ENCODE measurements at regions not wholly inside any gene's neighbourhood (a gene's known extent, or its start where the extent isn't known, plus 50 kb on each side); places are given as distances from the start of the nearest gene placed in this dataset.

DNA sequence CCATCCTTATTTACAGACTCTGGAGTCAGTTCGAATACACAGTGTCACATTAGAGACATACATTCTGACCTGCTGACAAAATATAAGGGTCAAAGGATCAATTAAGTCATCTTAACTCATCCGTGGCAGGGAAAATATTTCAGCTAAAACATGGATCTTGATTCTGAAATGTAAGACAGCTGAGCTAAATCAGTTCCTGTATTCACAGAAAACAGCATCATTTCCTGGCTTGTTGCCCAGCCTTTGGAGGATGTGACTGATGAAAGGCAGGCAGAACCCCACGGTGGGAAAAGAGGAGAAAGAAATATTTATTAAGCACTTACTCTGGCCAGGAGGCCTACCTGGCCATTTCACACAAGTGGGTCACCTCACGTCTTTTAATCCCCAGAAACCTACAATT, 101.9 kb downstream of the GAS2L3 start:
- H3K4me1 ChIP-seq = peaks cover 4% of the 10 kb centered on the region; the same call in 1 of the 2 replicates
- peak; percentile 70 to 80 for DNase-seq
- no peaks in the 10 kb centered on the region for H3K36me3 ChIP-seq
- H3K9me3 ChIP-seq (replicated peaks) = no peaks in the 10 kb centered on the region
- H3K4me3 ChIP-seq = no peak overlapping the region
- H3K27ac ChIP-seq = no peak overlapping the region
- H3K27me3 ChIP-seq = no peaks in the 10 kb centered on the region

DNA sequence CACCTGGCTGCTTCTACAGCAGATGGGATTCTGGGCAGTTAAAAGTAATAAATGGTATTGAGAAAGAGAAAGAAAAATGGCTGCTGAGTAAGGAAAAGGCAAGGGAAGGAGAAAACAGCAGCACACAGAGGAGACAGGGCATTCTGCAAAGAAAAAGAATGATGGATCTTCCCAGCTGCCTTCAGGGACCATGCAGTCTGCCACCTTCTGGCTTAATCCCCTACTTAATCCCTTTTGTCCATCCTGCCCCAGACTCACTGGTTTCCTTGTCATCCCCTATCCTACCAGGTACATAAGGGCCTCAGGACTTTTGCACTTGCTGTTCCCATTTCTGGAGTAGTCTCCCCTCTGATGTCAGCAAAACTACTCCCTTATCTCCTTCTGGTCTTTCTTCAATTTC, 107.6 kb downstream of the GAS2L3 start:
- Histone ChIP-seq H3K27me3 (no peaks in the 10 kb centered on the region), H3K9me3 (replicated peaks) (no peaks in the 10 kb centered on the region), H3K4me1 (no peaks in the 10 kb centered on the region), H3K4me3 (no peak overlapping the region), H3K27ac (no peak overlapping the region), H3K36me3 (no peaks in the 10 kb centered on the region)
- DNase-seq = no peak

DNA sequence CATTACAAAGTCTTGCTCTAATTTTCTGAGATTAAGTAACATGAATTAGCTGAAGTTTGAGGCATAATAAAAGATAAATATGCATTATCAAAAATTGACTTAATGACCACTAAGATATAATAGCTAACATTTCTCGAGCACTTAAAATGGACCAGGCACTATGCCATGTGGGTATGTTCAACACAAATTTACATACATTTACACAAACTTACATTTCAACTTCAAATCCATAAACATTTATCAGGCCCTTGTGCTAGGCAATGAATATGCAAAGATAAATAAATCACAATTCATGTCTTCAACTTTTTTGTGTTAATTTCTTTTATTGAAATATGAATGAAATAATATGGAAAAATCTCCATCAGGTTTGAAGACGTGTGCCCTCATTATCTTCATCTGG, 108.7 kb downstream of the GAS2L3 start:
- H3K4me1 ChIP-seq = no peaks in the 10 kb centered on the region
- no peak overlapping the region for H3K27ac ChIP-seq
- no peak for DNase-seq
- H3K9me3 ChIP-seq (replicated peaks) = no peaks in the 10 kb centered on the region
- H3K27me3 ChIP-seq = no peaks in the 10 kb centered on the region
- no peak overlapping the region for H3K4me3 ChIP-seq
- no peaks in the 10 kb centered on the region for H3K36me3 ChIP-seq

DNA sequence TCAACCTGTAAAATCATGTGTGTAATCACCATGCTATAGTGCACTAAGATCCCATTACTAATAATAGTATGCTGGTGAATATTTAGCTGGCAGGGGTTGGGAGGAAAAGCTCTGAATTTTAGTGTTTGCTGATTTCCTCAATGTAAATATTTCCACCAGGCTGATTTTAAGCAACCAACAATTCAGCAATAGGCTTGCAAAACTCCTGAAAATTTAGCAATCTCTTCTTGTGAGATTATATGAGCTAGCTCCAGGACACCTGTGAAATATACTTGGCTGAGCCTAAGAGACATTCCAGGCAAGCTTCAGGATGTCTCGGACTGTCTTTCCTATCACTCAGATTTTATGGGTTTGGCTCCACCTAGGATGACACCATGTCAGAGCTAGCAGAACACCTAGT, 106.9 kb upstream of the ANO4 start:
- H3K4me3 ChIP-seq = no peak overlapping the region
- no peaks in the 10 kb centered on the region for H3K36me3 ChIP-seq
- no peak for DNase-seq
- no peaks in the 10 kb centered on the region for H3K4me1 ChIP-seq
- no peaks in the 10 kb centered on the region for H3K9me3 ChIP-seq (replicated peaks)
- no peak overlapping the region for H3K27ac ChIP-seq
- H3K27me3 ChIP-seq = no peaks in the 10 kb centered on the region

DNA sequence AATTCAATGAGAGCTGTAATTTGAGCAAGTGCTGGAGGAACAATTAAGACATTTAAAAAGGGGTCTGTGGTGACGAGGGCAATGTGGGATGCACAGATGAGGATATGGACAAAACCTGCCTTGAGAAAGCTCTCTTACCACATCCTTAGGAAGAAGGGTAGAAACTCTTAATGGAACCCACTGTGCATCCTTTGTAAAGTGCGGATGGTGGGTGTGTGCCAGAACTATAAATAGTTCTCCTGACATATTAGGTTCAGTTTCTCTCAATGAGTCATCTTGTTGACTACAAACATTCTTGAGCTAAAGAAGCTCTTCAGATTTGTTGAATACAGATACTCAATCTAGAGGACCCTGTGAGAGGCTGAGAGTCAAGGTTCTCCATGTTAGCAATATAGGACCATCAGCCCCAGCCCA, 106.1 kb upstream of the ANO4 start:
- Histone ChIP-seq H3K36me3 (no peaks in the 10 kb centered on the region), H3K4me1 (no peaks in the 10 kb centered on the region), H3K4me3 (no peak overlapping the region), H3K9me3 (replicated peaks) (no peaks in the 10 kb centered on the region), H3K27ac (no peak overlapping the region), H3K27me3 (no peaks in the 10 kb centered on the region)
- DNase-seq = no peak

DNA sequence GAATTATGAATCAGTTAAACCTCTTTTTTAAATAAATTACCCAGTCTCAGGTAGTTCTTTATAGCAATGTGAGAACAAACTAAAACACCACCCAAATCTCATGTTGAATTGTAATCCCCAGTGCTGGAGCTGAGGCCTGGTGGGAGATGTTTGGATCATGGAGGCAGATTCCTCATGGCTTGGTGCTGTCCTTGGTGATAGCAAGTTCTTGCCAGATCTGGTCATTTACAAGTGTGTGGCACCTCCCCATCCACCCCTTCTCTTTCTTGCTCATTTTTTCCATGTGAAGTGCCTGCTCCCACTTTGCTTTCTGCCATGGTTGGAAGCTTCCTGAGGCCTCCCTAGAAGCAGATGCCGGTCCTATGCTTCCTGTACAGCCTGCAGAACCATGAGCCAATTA, 102.1 kb upstream of the ANO4 start:
- no peaks in the 10 kb centered on the region for H3K9me3 ChIP-seq (replicated peaks)
- H3K36me3 ChIP-seq = no peaks in the 10 kb centered on the region
- no peaks in the 10 kb centered on the region for H3K4me1 ChIP-seq
- no peak overlapping the region for H3K27ac ChIP-seq
- DNase-seq = no peak
- no peaks in the 10 kb centered on the region for H3K27me3 ChIP-seq
- no peak overlapping the region for H3K4me3 ChIP-seq

DNA sequence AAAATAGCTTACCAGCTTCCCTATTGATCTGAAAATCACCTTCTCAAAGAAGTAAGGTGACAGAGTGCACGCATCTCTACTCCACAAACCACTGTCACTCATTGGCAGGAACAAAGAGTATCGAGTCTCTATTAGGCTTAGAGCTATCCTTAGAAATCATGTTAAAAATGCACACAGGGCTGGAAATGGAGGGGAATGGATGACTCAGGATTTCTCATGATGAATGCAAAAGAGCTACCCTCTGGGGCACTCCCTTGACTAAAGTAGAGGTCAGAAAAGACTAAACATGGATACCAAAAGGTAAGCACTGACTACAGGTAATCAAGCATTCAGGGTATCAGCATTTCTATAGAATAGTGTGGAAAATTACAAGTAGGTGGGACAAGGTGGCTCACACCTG, 96.1 kb upstream of the ANO4 start:
- no peak for DNase-seq
- no peaks in the 10 kb centered on the region for H3K36me3 ChIP-seq

DNA sequence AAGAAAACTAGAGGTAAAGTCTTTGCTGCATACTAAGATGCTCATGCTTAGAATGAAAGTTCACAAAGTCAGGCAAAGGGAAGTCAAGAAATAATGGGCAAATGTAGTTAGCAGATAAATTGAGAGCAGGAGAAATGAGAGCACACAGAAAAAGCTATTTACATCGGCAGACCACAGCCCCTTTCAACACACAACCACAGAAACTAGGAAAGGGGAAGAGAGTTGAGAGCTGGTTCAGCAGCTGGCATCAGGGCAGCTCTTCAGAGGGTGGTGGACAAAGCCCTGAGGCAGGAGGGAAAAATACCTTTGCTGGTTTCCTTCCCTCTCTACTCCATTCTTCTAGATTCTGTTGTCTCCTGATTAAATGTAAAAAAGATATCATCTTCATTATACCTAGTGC, 95.4 kb upstream of the ANO4 start:
- DNase-seq = no peak
- Histone ChIP-seq H3K4me1 (no peaks in the 10 kb centered on the region), H3K4me3 (no peak overlapping the region), H3K9me3 (replicated peaks) (no peaks in the 10 kb centered on the region), H3K27ac (no peak overlapping the region), H3K36me3 (no peaks in the 10 kb centered on the region), H3K27me3 (no peaks in the 10 kb centered on the region)

More for the DNA sequence above, 96.1 kb upstream of the ANO4 start:
- no peak overlapping the region for H3K27ac ChIP-seq
- H3K27me3 ChIP-seq = no peaks in the 10 kb centered on the region
- no peaks in the 10 kb centered on the region for H3K4me1 ChIP-seq
- no peak overlapping the region for H3K4me3 ChIP-seq
- H3K9me3 ChIP-seq (replicated peaks) = no peaks in the 10 kb centered on the region

DNA sequence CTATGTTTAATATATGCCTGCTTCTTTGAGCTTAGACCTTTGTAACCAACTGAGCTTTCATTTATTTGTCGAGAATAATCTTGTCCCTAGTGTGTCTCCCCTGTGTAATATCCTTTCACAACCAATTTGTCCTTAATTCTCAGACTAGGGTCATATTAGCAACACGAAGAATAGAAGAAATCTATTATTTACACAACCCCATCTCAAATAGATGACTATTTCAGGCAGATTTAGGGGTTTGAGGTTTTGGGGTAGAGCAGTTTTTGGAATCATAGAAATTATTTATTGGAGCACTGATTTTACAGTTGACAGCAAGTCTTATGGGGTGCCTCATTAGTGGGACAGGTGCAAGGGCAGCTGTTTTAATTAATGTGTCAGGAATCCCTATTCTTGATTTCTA, 91.2 kb upstream of the ANO4 start:
- DNase-seq = no peak
- H3K4me3 ChIP-seq = no peak overlapping the region
- H3K27me3 ChIP-seq = no peaks in the 10 kb centered on the region
- H3K27ac ChIP-seq = no peak overlapping the region
- H3K9me3 ChIP-seq (replicated peaks) = no peaks in the 10 kb centered on the region
- H3K4me1 ChIP-seq = 0 out of 2 replicates have a peak, but pooled peaks cover 4% of the 10 kb centered on the region
- H3K36me3 ChIP-seq = no peaks in the 10 kb centered on the region

DNA sequence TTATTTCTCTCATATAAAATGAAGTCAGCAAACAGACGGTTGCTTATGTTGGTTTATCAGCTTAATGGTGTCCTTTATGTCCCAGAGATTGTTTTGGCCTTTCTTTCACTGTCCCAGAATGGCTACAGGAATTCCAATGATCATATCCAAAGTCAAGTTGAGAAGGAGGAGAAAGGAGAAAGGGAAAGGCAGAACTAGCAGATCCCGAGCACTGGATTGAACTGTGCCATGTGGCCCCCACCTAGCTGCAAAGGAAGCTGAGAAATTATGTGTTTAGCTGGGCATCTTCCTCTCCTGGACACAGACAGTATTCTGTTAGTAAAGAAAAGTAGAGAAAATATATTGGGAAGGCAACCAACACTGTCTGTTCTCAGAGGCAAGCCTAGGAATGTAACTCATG, 90.7 kb upstream of the ANO4 start:
- Histone ChIP-seq H3K27ac (no peak overlapping the region), H3K4me1 (0 out of 2 replicates have a peak, but pooled peaks cover 4% of the 10 kb centered on the region), H3K9me3 (replicated peaks) (no peaks in the 10 kb centered on the region), H3K4me3 (no peak overlapping the region), H3K36me3 (no peaks in the 10 kb centered on the region), H3K27me3 (no peaks in the 10 kb centered on the region)
- no peak for DNase-seq

DNA sequence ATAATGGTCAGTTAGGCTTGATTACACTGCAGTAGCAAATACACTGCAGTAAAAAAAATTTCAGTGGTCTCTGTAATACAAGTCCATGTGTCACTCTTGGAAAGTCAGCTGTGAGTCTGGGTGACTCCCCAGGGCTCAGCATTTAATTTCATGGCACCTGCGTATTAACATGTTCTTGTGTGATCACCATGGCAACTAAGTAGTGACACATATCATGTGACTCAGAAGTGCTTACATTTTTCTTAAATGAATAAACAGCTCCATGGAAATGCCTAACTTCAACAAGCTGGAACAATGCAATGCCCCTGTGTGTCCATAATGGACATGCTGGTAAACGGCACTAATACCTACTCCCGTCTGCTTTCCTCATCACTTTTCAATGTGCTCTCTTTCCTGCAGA, 88.5 kb upstream of the ANO4 start:
- H3K27me3 ChIP-seq = no peaks in the 10 kb centered on the region; the same call in 1 of the 2 replicates
- H3K4me3 ChIP-seq = no peak overlapping the region
- 0 out of 2 replicates have a peak, but pooled peaks cover 4% of the 10 kb centered on the region for H3K4me1 ChIP-seq
- peak in 1 of 2 experiments; percentile 7 for DNase-seq
- no peak overlapping the region for H3K27ac ChIP-seq
- no peaks in the 10 kb centered on the region for H3K36me3 ChIP-seq
- no peaks in the 10 kb centered on the region for H3K9me3 ChIP-seq (replicated peaks)

DNA sequence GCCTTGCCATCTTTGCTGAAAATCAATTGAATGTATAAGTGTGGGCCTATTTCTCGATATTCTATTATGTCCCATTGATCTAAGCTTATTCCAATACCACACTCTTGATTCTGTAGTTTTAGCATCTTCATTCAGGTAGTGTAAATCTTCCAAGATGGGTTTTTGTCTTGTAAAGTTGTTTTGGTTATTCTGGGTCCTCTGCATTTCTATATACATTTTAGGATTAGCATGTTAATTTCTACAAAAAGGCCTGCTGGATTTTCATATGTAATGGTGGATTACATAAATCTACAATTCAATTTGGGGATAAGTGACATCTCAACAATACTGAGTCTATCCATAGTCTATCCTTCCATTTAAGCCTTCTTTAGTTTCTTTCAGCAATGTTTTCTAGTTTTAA, 86.0 kb upstream of the ANO4 start:
- no peak overlapping the region for H3K4me3 ChIP-seq
- H3K36me3 ChIP-seq = no peaks in the 10 kb centered on the region
- no peaks in the 10 kb centered on the region for H3K9me3 ChIP-seq (replicated peaks)
- H3K27me3 ChIP-seq = no peaks in the 10 kb centered on the region; the same call in 1 of the 2 replicates
- H3K4me1 ChIP-seq = 0 out of 2 replicates have a peak, but pooled peaks cover 4% of the 10 kb centered on the region
- H3K27ac ChIP-seq = no peak overlapping the region
- no peak for DNase-seq

DNA sequence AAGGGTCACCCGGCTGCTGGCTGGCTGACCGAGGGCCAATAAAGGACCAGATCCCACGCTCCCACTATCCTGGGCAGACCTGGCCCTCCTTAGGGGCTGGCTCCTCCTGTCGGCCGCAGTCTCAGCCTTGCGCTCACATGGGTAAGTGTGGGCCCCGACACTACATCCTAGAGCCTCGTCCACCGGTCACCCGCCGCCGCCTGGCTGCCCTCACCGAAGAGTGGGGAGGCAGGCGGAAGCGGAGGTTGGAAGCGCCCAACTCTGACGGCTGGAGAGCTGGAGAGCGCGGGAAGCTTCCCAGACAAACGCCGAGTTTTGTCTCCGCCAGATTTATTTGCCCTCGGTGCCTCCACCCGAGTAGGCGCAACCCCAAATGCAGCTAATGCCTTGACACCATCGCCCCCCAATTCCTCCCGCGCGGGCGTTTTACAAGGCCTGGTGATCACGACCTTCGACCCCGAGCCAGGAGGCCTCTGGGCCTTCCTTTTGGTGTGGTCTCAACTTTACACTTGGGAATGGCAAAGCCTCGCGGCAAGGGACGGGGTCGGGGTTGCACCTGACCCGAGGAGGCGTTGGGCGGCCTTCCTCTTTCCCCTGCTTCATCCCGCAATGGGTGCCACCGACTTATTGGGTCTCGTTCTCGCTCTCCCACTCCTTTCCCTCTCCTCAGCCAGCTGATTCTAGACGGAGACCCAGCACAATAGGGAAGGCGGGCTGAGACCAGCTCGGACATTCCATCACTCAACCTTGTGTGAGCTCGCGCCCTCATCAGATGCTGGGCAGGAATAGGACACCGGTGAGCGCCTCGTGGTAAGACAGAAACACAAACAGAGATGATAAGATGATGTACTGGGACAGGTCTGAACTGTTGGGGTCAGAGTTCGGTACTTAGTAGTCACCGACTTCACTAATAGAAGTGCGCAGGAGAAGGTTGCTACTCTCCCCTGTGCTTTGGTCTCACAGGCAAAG, 78.3 kb upstream of the ANO4 start:
- no peaks in the 10 kb centered on the region for H3K27me3 ChIP-seq
- H3K27ac ChIP-seq = no peak overlapping the region
- H3K4me1 ChIP-seq = no peaks in the 10 kb centered on the region
- no peaks in the 10 kb centered on the region for H3K36me3 ChIP-seq
- H3K4me3 ChIP-seq = no peak overlapping the region
- DNase-seq = no peak
- H3K9me3 ChIP-seq (replicated peaks) = no peaks in the 10 kb centered on the region

DNA sequence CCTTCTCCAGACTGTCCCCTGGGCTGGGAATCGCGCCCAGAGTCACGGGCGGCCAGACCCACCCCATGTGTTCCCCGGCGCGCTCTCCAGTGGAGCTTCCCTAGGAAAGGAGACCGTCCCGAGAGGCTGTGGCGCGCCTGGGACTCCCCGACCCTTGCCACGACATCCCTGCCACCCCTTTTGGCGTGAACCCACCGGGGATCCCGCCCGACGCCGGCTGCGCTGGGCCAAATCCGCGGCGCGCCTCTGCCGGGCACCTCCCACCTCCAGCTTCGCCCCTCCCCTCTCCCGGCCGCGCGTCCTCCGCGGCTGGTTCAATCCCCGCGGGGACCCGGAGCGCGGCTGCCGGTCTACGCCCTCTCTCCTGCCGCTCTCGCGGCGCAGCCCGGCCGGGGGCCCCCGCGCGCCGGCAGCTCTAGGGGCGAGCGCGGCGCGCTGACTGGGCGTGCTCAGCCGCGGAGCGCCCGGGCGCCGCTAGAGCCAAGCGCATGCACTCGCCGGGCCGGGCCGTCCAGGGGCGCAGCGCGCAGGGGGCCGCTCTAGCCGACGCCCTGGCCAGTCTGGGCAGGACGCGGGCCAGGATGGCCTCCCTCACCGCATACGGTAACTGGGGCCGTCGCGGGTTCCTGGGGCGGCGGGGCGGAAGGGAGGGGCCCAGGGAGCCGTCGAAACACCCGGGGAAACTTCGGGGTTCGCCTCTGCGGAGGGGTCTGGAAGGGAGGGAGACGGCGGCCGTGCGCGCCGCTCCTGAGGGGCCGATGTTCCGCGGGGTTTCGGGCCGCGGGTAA, 77.4 kb upstream of the ANO4 start:
- DNase-seq = no peak
- Histone ChIP-seq H3K4me1 (no peaks in the 10 kb centered on the region), H3K36me3 (no peaks in the 10 kb centered on the region), H3K27me3 (no peaks in the 10 kb centered on the region), H3K4me3 (no peak overlapping the region), H3K27ac (no peak overlapping the region), H3K9me3 (replicated peaks) (no peaks in the 10 kb centered on the region)

DNA sequence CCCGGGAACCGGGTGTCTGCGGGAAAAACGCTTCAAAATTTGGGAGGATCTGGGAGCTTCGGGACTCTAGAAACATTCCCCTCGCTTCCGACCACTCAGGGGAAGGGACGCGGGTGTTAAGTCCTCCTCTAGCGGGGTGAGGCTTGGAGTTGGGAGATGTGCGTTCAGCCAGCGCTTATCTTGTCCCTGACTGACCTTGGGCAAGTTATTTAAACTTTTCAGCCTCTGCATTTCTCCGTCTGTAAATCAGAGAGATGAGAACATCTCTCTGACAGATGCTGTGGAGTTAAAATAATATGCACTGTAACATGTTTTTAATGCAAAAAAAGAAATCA, 76.9 kb upstream of the ANO4 start:
- DNase-seq = no peak
- H3K36me3 ChIP-seq = no peaks in the 10 kb centered on the region
- H3K9me3 ChIP-seq (replicated peaks) = no peaks in the 10 kb centered on the region
- H3K4me1 ChIP-seq = no peaks in the 10 kb centered on the region
- H3K27me3 ChIP-seq = no peaks in the 10 kb centered on the region
- H3K27ac ChIP-seq = no peak overlapping the region
- H3K4me3 ChIP-seq = no peak overlapping the region
